GM18520 (cell line): ENCODE measurements at regions not wholly inside any gene's neighbourhood (a gene's known extent, or its start where the extent isn't known, plus 50 kb on each side); places are given as distances from the start of the nearest gene placed in this dataset.

ENCODE experiments used
- ATAC-seq: cut with Tn5 transposase; IDR thresholded peaks from one replicate; pipeline ENCODE4 v1.9.1; 2021; ENCODE audit not compliant: unreplicated experiment

DNA sequence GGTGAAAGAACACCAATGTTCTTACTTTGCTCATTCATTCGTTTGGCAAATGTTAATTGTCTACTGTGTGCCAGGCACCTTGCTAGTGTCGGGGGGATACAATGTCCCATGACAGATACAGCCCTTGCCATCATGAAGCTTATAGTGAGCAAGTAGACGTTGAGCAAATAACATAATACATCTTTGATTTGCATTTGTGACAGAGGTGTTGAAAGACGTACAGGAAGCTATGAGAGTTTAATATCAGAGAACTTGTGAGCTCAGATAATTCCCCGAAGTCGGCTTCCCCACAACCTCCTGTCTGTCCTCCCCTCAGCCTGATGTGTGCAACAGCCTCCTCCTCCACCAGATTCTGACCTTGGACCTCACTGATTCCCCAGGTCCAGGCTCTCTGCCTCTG lies 138.0 kb upstream of the SDK2 start:
- no peak for ATAC-seq

DNA sequence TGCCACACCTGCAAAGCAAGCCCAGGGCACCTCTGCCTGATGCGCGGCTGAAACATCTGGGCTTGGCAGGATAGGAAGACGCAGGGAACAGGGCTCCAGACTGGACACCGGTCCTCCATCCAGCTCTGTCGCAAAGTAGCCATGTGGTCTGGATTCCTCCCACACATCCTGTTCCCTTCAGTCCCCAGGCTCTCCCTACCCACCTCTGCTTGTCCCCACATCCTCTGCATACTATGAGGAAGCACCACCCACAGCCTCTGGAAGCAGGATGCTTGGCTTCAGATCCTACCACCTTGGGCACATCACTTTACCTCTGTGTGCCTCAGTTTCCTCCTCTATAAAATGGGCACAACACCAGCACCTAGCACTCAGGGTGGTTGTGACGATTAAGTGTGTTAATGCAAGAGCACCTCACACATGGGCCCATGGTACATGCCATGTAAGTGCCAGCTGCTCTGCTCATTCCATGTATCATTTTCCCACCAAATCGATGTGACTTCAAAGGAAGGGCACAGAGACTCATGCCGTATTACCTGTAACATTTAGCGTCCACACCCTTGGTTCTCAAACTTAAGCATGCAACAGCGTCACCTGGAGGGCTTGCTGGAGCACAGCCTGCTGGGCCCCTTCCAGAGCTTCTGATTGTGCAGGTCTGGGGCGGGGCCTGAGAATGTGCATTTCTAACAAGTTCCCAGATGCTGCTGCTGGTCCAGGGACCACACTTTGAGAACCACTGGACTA lies 138.6 kb upstream of the SDK2 start:
- no peak for ATAC-seq

DNA sequence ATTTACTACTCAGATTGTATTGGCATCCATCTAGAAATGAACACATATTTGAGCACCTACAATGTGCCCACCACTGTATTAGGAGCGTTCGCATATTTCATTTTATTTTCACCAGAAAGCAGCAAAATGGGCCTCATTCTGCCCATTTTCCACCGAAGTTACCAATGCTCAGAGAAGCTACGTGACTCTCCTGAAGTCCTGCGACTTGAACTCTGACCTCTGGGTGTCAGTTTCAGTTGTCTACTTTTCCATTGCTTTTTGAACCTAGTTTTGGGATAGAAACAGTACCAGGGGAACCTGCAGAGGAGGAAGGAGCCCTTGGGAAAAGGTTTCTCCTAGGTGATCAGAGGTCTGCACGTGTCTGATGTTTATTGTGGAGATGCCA lies 139.1 kb upstream of the SDK2 start:
- ATAC-seq: no peak

DNA sequence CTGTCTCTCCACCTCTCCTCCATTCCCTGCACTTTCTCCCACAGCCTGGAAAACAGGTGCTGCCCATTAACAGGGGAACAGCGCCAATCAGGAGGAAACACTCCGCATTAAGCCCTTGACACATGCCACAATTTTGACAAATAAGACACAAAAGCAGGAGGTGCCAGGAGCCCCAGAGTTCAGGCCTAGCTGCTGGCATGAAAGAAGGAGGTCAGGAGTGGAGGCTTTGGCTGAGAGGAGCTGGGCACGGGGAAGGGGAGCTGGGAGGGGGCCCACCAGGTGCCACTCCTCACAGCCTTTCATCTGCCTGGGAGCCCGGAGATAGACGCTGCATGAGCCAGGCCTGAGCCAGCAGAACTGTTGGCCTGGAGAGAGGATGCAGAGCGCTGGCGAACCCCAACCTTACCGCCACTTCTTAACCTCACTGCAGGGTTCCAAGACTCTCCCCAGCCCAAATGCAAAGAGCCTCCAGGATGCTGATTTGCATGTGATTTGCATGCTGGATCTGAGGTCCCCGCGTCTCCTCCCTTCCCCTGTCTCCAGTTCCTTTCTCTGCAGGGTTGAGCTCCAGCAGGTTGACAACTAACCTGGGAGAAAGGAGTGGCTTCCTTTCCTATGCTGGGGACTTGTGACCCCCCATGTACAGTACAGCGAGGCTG lies 139.8 kb upstream of the SDK2 start:
- no peak for ATAC-seq

DNA sequence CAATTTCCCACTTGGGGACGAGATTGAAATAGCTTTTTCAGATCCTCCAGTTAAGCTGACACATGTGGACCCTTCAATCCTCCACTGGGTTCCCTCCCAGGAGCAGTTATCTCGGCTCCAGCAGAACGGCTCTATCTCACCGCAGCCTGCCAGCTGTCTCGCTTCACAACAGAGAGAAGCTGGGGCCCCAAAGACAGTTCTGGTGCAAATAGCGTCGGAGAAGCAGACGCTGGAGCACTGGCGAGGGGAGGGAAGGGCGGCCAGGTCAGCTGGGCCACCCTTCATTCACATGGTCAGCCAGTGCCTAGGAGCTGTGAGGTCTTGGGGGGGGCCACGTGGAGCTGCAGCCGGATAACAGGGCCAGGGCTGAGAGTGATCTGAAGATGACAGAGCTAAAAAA lies 141.3 kb upstream of the SDK2 start:
- ATAC-seq: no peak

DNA sequence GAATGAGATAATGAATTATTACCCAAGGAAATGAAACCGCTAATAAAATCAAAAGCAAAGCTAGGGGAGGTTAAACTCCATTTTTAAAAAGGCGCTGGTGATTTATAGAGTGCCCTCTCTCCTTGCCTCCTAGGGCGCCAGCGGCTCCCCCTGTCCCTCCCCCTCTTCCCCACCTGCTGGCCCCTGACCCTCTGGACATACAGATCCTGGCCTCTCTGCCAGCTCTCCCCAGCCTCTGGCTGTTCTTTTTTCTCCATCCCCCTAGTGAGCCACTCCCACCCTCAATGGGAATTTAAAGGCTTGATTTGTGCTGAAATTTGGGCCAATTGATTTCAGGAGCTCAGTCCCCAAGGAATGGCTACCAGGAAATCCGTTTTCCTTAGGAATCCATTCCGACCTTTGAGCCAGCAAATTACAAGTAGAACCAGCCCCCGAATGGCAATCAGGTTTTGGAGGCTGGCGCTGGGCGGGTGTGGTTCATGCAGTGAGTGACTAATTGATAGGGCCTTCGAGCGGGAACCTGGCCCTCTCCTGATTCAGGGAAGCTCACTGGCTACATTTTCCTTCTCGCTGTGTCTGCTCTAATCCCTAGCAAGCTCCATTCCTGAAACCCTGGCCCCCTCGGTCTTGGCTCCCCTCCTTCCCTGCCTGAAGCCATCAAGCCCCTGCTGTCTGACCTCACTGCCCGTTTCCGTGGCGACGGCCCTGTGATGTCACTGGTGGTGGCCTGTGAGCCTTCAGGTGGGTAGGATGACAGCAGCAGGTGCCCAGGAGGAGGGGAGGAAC lies 141.9 kb upstream of the SDK2 start:
- ATAC-seq: no peak

DNA sequence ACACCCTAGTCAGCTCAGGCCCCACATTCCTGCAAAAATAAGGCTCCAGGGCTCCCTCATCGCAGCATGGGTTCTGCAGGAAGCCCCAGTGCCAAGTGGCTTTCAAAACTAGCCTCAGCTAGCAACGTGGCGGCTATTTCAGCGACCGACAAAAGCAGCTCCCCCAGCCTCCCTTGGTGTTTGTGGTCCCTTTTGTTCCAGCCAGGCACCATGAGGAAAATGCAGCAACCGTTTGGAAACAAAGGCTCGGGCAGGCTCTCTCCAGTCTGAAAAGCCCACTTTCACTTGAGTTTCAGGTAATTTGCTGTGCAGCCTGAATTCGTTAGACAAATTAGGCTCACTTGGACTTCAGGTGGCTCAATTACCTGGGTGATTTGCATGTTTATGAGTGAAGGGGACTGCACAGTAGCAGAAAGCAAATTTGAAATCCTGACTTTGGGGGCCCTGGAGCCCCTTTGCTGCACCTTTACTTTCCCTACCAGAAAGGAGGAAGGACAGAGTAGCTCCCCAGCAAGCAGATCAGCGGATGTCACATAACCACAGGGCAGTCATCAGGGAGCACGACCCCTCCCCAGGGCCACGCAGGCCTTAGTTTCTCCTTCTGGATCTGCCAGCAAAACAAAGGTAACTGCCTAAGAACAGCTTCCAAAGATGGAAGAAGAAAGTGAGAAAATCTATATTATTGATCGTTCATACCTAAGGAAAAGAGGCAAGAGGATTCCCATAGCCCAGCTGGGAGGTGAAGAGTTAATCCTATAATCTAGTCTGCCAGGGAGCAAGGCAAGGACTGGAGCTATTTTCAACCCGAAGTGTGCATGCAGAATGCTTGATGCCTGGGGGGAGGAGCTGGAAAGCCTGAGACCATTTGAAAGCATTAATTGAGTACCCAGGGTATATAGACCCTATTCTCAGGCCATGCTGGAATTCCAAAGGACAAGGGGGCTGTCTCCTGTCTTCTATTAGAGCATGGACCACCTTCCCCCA lies 143.1 kb upstream of the SDK2 start:
- no peak for ATAC-seq

DNA sequence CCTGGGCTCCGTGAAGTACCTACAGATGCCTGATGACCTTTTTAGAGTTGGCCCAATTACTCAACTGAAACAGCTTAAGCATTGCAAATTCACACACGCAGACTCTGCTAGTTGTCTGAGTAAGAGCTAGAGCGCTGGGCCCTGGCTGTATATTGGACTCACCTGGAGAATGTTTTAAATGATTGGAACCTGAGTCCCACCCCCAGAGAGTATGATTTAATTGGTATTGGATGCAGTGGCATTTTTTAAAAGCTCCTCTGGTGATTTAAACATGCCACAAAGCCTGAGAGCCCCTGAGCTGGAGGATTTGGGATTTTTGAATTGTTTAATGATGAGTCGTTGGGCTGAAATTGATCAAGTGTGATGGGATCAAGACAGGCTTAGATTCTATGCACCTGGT lies 143.9 kb upstream of the SDK2 start:
- ATAC-seq: no peak

DNA sequence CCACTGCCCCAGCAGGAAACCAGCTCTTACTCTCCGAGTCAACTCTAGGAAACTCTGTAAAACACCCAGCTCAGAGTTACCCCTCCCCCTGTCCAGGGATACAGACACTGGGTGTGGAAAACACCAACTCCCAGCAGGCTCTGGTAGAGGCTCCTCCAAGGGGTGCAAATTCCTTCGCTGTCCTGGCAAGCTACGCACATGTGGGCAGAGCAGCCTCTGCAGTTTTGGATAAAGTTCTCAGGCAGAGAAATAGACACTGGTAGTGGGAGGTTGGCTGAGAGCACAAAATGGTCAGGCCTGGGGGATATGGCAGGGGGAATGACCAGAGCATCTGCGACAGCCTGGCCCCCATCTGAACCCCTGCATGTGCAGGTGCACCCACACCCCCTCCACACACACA lies 146.9 kb upstream of the SDK2 start:
- ATAC-seq: no peak

DNA sequence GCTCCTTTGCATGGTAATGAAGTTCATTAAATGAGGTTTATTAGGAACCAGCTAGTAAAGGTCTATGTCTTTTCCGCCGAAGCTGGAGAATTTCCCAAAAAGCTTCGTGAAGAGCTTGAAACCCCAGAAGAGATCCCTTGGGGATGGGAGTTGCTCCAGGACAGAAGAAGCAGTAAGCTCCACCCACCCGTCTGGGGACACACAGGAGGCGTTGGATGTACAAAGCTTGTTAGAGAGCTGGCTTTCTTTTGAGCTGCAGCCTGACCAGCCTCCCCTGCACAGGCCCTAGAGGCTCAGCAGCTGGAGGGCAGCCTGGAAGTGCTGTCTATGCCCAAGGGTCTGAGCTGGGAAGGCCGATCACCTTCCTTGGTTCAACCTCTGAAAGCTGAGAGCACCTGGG lies 147.4 kb upstream of the SDK2 start:
- no peak for ATAC-seq

DNA sequence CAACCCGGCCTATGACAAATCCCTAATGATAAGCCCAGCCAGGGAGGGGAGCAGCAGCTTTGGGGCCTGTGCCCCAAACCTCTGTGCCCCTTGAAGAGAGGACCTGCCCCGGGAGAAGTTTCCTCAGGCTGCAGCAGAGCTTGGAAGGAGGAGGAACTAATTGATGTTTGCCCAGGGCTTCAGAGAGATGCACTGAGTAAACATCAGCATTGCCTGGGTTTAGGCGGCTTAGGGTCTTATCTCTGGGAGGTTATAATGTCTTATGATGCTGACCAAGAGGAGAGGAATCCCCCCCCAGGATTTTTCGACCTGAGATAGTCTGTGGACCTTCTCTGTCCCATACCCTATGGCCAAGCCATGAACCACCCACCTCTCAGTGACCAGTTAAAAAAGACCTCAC lies 148.7 kb upstream of the SDK2 start:
- no peak for ATAC-seq

DNA sequence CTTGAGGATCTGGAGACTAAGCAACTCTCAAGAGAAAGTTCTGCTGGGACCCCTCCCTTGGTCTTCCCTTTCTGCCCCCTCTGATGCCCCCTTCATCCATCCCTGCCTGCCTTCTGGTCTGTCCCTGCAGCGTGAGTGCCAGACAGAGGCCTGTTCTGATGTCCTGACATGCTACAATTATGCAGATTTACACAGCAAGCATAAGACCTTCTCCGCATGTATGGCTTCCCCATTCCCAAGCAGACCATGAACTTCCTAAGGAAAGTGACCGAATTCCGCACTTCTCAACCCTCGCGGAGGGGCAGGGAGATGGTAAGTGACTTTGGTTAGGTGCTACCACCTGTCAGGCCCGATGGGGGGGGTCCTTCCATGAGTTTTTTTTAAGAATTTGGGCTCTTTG lies 150.1 kb upstream of the SDK2 start:
- ATAC-seq: no peak

DNA sequence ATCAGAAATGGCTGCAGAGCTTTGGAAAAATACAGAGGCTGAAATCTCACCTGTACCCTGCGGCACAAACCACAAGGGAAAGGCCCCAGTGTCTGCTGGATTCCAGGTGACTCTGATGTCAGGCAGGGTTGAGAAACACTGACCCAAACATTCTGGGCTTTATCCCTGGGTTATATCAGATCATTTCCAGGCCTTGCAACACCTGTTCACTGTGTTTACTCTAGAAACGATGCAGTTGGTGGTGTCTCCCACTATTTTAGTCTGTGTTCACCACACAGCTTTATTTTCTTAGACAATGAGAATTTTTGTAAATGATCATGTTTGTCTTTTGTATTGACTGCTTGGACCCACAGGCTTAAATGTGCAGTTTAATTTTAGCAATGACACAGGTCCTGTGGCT lies 151.5 kb upstream of the SDK2 start:
- ATAC-seq: no peak

DNA sequence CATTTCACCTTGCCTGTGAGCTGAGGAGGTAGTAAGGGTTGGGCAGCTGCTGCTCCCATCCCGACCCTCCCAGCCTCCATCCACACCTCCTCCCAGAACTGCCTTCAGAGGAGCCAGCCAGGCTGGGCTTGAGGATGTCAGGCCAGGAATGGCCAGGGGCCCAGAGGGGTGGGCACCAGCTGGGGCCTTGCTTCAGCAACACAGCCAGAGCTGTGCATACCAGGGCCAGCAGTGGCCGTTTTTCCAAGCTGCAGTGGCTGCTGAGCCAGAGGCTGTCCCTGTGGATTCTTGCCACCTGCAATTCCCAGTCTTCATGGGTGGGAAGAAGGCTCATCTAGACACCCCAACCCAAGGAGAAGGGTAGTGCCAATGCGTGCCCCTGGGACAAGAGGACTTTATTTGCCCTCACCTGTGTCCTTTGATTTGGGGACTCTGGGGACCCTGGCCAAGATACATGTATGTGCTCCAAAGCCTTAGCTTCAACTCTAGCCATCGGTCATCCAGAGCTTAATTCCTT lies 153.4 kb upstream of the SDK2 start:
- ATAC-seq: no peak

DNA sequence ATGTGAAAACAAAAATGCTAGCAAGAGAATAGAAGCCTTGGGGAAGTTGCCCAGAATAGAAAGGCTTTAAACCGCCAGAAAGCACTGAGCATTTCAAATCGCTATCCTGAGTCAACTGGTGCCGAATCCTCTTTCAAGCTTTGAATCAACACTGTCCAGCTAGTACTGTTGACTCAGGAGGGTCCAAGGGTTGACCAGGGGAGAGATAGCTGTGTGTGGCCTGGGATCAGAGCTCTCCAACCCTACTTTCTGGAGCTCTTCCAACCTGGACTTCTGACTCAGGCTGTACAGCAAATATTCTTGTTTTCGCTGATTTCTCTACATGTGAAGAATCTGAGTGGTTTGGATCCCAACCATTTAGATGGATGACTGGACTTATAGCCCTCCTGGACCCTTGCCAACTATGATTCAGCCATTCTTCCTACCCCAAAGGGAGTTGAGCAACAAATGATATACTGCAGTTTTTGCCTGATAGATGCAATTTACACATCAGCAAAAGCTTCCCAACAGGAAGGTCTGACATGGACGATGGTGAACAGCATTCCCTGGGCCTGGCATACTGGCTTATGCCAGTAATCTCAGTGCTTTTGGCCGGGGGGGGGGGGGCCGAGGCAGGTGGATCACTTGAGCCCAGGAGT lies 154.0 kb upstream of the SDK2 start:
- no peak for ATAC-seq

DNA sequence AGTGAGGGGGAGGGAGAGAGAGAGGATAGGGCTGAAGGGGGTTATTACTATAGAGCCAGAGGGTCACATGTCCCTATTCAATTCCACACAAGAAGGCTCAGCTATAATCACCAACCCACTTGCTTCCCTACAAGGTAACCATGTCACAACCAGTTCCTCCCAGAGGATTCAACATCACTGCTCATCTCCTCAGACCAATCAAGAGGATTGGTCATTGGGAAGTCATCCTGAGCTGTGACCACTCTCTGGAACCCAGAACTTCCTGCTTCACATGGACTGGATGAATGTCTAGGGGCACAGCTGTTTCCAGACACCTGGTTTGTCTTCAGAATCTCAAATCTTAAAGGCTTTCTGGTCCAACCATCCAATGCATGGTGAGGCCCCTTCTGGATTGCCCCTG lies 154.9 kb upstream of the SDK2 start:
- no peak for ATAC-seq

DNA sequence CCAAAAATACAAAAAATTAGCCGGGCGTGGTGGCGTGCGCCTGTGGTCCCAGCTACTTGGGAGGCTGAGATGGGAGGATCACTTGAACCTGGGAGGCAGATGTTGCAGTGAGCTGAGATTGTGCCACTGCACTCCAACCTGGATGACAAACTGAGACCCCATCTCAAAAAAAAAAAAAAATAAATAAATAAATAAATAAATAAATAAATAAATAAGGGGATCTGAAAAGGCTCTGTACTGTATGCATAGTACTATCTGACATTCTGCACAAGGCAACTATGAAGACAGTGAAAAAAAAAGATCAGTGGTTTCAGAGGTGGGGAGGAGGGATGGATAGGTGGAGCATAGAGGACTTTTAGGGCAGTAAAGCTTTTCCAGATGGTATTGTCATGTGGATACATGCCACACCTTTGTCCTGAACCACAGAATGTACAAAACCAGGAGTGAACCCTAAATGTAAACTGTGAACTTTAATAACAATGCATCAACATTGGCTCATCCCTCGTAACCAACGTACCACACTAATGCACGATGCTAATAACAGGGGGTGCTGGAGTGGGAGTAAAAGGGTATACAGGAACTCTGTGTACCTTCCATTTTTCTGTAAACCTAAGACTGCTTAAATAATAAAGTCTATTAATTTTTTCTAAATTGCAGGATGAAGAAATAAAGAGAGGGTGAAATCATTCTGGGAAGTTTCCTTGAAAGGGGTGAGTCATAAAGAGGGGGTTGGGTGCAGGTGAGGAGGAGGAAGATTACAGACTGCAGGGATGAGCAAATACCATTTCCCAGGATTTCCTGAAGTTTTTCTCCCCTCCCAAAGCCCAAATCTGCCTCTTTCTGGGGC lies 155.8 kb upstream of the SDK2 start:
- ATAC-seq: no peak

DNA sequence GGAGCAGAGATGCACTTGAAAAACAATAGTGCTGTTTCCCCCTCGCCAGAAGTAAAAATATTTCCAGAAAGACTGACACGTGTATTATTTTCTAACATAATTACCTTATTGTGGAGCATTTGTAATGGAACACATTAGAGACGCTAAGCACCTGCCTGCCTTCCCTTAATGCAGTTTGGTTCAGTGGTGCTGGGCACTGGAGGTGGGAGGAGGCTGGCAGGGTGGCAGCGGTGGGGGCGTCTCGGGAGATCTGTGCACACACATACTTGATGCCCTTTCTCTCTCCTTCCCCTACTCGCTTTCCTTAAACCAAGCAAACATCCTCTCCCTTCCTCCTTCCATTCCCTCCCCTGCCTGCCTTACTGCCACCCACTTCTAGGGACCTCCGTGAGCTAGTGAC lies 156.6 kb upstream of the SDK2 start:
- ATAC-seq: no peak

DNA sequence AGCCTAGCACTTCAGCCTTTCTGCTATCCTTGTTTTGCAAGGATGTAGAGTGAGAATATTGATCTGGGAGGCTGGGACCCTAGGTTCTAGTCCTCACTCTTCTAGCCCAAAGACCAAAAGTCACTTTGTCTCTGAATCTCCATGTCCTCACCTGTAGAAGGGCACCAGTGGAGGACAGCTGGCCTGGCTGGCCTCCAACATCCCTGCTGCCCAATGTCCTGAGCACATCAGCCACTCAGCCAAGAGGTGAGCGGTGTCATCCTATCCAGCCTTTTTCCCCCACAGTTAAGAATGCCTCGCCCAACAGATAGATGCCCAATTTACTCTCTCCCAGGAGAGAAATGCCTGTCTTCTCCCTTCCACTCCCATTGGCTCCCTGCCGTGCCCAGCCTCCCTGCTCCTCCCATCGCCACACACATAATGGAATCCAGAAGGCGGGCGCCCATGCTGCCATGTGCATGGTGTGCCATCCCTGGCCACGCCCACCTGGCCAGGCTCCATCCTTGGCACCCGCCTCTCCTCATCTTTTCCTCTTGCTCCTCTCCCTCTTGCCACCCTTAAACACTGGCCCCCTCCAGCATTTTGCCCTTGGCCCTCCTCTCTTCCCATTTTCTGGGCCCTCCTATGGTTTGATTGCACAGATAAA lies 157.3 kb upstream of the SDK2 start:
- no peak for ATAC-seq
